OCI-LY1 (cell line): ENCODE measurements at regions not wholly inside any gene's neighbourhood (a gene's known extent, or its start where the extent isn't known, plus 50 kb on each side); places are given as distances from the start of the nearest gene placed in this dataset.

Experiments used
- EZH2 ChIP-seq: fragments of 200-600 bp; sonication (generic), shearing (Covaris generic); IDR thresholded peaks from 2 replicates; pipeline ENCODE4 v1.8.0; 2017; ENCODE audit warnings: borderline replicate concordance, mixed run types, mild to moderate bottlenecking, antibody characterized with exemption, low read length, moderate library complexity, mixed read lengths
- TF ChIP-seq, protein P1 (sequence below): fragments of 200-600 bp; sonication (generic), shearing (Covaris generic); IDR thresholded peaks from 2 replicates; pipeline ENCODE4 v1.5.1; 2017; ENCODE audit warnings: mild to moderate bottlenecking, antibody characterized with exemption, low read length, moderate library complexity, mixed read lengths

DNA sequence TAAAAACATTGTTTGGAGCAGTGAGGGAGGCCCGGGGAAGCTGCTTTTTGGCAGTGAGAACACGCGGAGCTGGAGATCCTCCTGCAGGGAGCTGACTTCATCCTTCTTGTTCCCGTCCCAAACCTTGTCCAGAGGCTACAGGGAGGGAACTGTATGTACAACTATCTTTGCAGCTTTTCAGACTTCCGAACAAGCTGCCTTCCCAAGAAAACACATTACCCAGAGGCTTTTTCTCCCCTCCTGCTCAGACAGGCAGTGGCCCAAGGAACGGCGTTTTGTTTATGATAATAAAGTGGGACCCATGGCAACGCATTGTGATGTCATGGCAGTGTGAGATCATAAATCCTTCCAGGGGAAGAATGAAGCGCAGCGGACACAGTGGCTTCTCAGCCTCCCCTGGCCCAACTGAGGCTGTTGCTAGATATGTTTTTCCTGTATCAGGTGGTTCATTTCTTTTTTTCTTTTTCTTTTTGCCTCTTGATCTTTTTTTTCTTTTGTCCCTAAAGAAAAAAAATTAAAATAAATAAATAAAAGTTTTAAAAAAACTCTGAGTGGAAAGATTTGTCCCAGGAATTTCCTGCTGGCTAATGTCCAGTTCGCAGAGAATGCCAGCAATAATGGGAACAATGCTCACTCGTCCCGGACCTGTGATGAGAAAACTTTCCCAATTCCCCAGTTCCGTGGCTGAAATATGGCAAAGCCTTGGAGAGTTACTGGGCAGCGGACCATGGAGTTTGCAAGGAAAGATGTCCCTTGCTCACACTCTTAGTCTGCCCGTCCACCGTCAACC lies 103.4 kb upstream of the MAP1LC3B2 start:
- TF ChIP-seq, protein P1, sequence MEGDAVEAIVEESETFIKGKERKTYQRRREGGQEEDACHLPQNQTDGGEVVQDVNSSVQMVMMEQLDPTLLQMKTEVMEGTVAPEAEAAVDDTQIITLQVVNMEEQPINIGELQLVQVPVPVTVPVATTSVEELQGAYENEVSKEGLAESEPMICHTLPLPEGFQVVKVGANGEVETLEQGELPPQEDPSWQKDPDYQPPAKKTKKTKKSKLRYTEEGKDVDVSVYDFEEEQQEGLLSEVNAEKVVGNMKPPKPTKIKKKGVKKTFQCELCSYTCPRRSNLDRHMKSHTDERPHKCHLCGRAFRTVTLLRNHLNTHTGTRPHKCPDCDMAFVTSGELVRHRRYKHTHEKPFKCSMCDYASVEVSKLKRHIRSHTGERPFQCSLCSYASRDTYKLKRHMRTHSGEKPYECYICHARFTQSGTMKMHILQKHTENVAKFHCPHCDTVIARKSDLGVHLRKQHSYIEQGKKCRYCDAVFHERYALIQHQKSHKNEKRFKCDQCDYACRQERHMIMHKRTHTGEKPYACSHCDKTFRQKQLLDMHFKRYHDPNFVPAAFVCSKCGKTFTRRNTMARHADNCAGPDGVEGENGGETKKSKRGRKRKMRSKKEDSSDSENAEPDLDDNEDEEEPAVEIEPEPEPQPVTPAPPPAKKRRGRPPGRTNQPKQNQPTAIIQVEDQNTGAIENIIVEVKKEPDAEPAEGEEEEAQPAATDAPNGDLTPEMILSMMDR = no peak
- no peak for TF ChIP-seq EZH2
